ENCODE measurements at regions not wholly inside any gene's neighbourhood (a gene's known extent, or its start where the extent isn't known, plus 50 kb on each side); places are given as distances from the start of the nearest gene placed in this dataset.

- Histone ChIP-seq H3K79me2 (ENCODE audit: insufficient read depth, low read length) (no peaks in the 10 kb centered on the region), H3K9ac (ENCODE audit: extremely low read depth, insufficient read length, low read length) (no peak overlapping the region), H2AFZ (ENCODE audit: low read length) (no peak overlapping the region), H3K27ac (ENCODE audit: insufficient read length, low read depth, low read length) (no peak overlapping the region), H4K20me1 (ENCODE audit: control insufficient read depth, insufficient read depth, insufficient read length) (no peaks in the 10 kb centered on the region), H3K27me3 (ENCODE audit: insufficient read depth, low read length) (no peaks in the 10 kb centered on the region), H3K18ac (ENCODE audit: insufficient read length, low read depth, low read length) (no peak overlapping the region), H2BK120ac (ENCODE audit: low read depth, low read length, poor library complexity, severe bottlenecking) (no peak overlapping the region), H4K91ac (ENCODE audit: insufficient read length, low read depth, low read length) (no peak overlapping the region), H3K79me1 (ENCODE audit: insufficient read depth, low read depth, low read length, poor library complexity, severe bottlenecking) (no peaks in the 10 kb centered on the region), H2AK5ac (ENCODE audit: insufficient read length, low read length) (no peak overlapping the region), H3K23ac (ENCODE audit: insufficient read length, low read depth, low read length) (no peak overlapping the region), H2BK12ac (ENCODE audit: insufficient read length, low read depth, low read length) (no peak overlapping the region), H3T11ph (ENCODE audit: low read length) (no peak overlapping the region), H4K8ac (replicated peaks; ENCODE audit: insufficient read length, low read depth, low read length) (no peak overlapping the region), H2BK5ac (ENCODE audit: insufficient read length, low read length) (no peak overlapping the region), H4K5ac (ENCODE audit: insufficient read length, low read depth, low read length) (no peak overlapping the region), H3K4ac (ENCODE audit: low read depth, low read length) (no peak overlapping the region), H3K4me2 (ENCODE audit: insufficient read depth, insufficient read length, low read length) (no peak overlapping the region), H3K4me1 (ENCODE audit: insufficient read depth, low read length) (no peaks in the 10 kb centered on the region), H3K23me2 (ENCODE audit: insufficient read length, low read depth, low read length, poor library complexity, severe bottlenecking) (no peaks in the 10 kb centered on the region), H3K14ac (ENCODE audit: insufficient read depth, low read length) (no peak overlapping the region), H2BK15ac (ENCODE audit: low read depth, low read length) (no peak overlapping the region), H3K56ac (ENCODE audit: insufficient read length, low read depth, low read length) (no peak overlapping the region), H2BK20ac (ENCODE audit: low read depth, low read length, poor library complexity, severe bottlenecking) (no peak overlapping the region), H3K9me3 (ENCODE audit: control insufficient read depth, low read depth, low read length) (no peaks in the 10 kb centered on the region)
- peaks cover under 1 to 1% of the 10 kb centered on the region in 2 experiments; a peak in 3 of 4 replicates for H3K4me1 Mint-ChIP-seq
- no peak overlapping the region for H3K4me3 Mint-ChIP-seq
- TF ChIP-seq CTCF (conservative IDR thresholded peaks at IDR 0.05): no peak
- WGBS (ENCODE audit: extremely low coverage, insufficient read length, low lambda C conversion rate): no CpG with 5 or more reads among the region's 3 CpGs
- H3K27ac Mint-ChIP-seq: no peak overlapping the region
- no peaks in the 10 kb centered on the region for H3K9me3 Mint-ChIP-seq
- H3K27me3 Mint-ChIP-seq (ENCODE audit: low read depth): peaks cover 1% of the 10 kb centered on the region; the same call in 1 of the 2 replicates
- H3K36me3 Mint-ChIP-seq (ENCODE audit: insufficient read depth in 1 of 3, low read depth in 3 of 3): no peaks in the 10 kb centered on the region
- no peak for DNase-seq
Measured at GRCh38 chr4:60897415-60897814, 302.7 kb upstream of the ADGRL3 start.

All from H9 (cell line).